Adrenal gland (tissue), 9 donors: ENCODE measurements at regions not wholly inside any gene's neighbourhood (a gene's known extent, or its start where the extent isn't known, plus 50 kb on each side); places are given as distances from the start of the nearest gene placed in this dataset.

Experiments
- DNase-seq, 7 donors: peaks; one replicate each; pipeline ENCODE4 v3.0.0-alpha.2; 2019 to 2020
- H3K27ac ChIP-seq, 5 donors: fragments of 200-600 bp; sonication (generic) in 4 of 5; 1 replicate in 3 of 5; 2 replicates in 2 of 5; pipeline versions ENCODE4 v1.5.1 to v1.8.0; 2016 to 2020; ENCODE audit warnings: mild to moderate bottlenecking in 1 of 5
- H3K27me3 ChIP-seq: fragments of 200-600 bp; 2 replicates; pipeline ENCODE4 v1.8.0; 2021
- H3K36me3 ChIP-seq, 2 donors: fragments of 200-600 bp; replicated peaks in 1 of 2; 1 replicate in 1 of 2; 2 replicates in 1 of 2; pipeline versions ENCODE4 v1.5.1 to v1.8.0; 2018 to 2022
- H3K4me1 ChIP-seq, 2 donors: fragments of 200-600 bp; replicated peaks in 1 of 2; 1 replicate in 1 of 2; 2 replicates in 1 of 2; pipeline versions ENCODE4 v1.5.1 to v1.8.0; 2018 to 2021
- H3K4me3 ChIP-seq, 4 donors: fragments of 200-600 bp; sonication (generic) in 3 of 4; one replicate each; pipeline ENCODE4 v1.5.1; 2016 to 2018
- H3K9me3 ChIP-seq, 3 donors: fragments of 200-600 bp; sonication (generic) in 1 of 3; replicated peaks in 1 of 3; 1 replicate in 2 of 3; 2 replicates in 1 of 3; pipeline versions ENCODE4 v1.5.1 to v1.8.0; 2016 to 2021
- CTCF ChIP-seq, 6 experiments: fragments of 450-650 bp in 4 of 6; fragments of 200-600 bp in 2 of 6; sonication (generic) in 1 of 6; IDR thresholded peaks; 1 replicate in 5 of 6; 2 replicates in 1 of 6; pipeline versions ENCODE4 v1.5.1 to v1.8.0; 2016 to 2021; ENCODE audit warnings: antibody characterized with exemption in 6 of 6, mild to moderate bottlenecking in 2 of 6, moderate library complexity in 1 of 6
- POLR2A ChIP-seq, 2 donors: fragments of 450-650 bp; IDR thresholded peaks; one replicate each; pipeline ENCODE4 v1.6.1; 2017; ENCODE audit warnings: antibody characterized with exemption in 2 of 2, mild to moderate bottlenecking in 2 of 2, moderate library complexity in 1 of 2
- WGBS, 4 donors: extraction: QIAGEN DNeasy Blood & Tissue Kit in 2 of 4; methylation state at CpG; one replicate each; pipeline versions ENCODE4 v1.1.5 to v1.1.7; 2013 to 2017; 5-methylcytosine and 5-hydroxymethylcytosine counted together
- intact Hi-C, 2 donors: fragments of 100-400 bp; cut with DNase I; formaldehyde crosslinking; loops; one replicate each; pipeline versions ENCODE4 v1.14.1 to v1.15.0; 2022 to 2023
- donor health status: healthy with polysubstance abuse.
- donor health status: Bipolar disorder and iron deficiency.
- donor health status: DM: yes; HTN: yes; CAD: no.
- donor health status: DM: no; HTN: no; CAD: no.
- donor health status: DM: no; HTN: no; CAD: no.

- H3K9me3 ChIP-seq = no peaks in the 10 kb centered on the region
- TF ChIP-seq POLR2A (IDR thresholded peaks at IDR 0.05) = no peak
- no peak for TF ChIP-seq CTCF (IDR thresholded peaks at IDR 0.05)
- intact Hi-C loops = no loop called here
- no peak overlapping the region for H3K27ac ChIP-seq
- no peak overlapping the region for H3K4me3 ChIP-seq
- 69 to 81% (median 70%) methylated on average over 4 of the region's 4 CpGs for WGBS, 4 donors
- no peaks in the 10 kb centered on the region for H3K36me3 ChIP-seq
- DNase-seq = no peak
- no peaks in the 10 kb centered on the region for H3K27me3 ChIP-seq
- H3K4me1 ChIP-seq = no peaks in the 10 kb centered on the region
Observed at GRCh38 chr16:63195336-63195735, 1159.1 kb upstream of the CDH8 start.

GRCh38 chr16:63192980-63193379, 1156.7 kb upstream of the CDH8 start:
- no peak overlapping the region for H3K27ac ChIP-seq
- no peaks in the 10 kb centered on the region for H3K9me3 ChIP-seq
- TF ChIP-seq POLR2A (IDR thresholded peaks at IDR 0.05) (no peak), CTCF (IDR thresholded peaks at IDR 0.05) (no peak)
- no peaks in the 10 kb centered on the region for H3K36me3 ChIP-seq
- no peak overlapping the region for H3K4me3 ChIP-seq
- intact Hi-C loops = no loop called here
- no peaks in the 10 kb centered on the region for H3K4me1 ChIP-seq
- no peaks in the 10 kb centered on the region for H3K27me3 ChIP-seq
- 76 to 92% (median 77%) methylated on average over 3 of the region's 3 CpGs for WGBS, 4 donors
- no peak for DNase-seq

GRCh38 chr16:63188086-63188771, 1152.0 kb upstream of the CDH8 start:
- Histone ChIP-seq H3K27ac (no peak overlapping the region), H3K9me3 (no peaks in the 10 kb centered on the region), H3K4me3 (no peak overlapping the region), H3K27me3 (no peaks in the 10 kb centered on the region), H3K36me3 (no peaks in the 10 kb centered on the region), H3K4me1 (no peaks in the 10 kb centered on the region)
- 69 to 84% (median 73%) methylated on average over 7 of the region's 7 CpGs for WGBS, 4 donors
- no peak for DNase-seq
- TF ChIP-seq CTCF (IDR thresholded peaks at IDR 0.05) = no peak
- TF ChIP-seq POLR2A (IDR thresholded peaks at IDR 0.05) = no peak
- intact Hi-C loops = no loop called here

- Histone ChIP-seq H3K27me3 (no peaks in the 10 kb centered on the region), H3K4me1 (no peaks in the 10 kb centered on the region), H3K4me3 (no peak overlapping the region), H3K36me3 (no peaks in the 10 kb centered on the region), H3K27ac (no peak overlapping the region), H3K9me3 (no peaks in the 10 kb centered on the region)
- TF ChIP-seq POLR2A (IDR thresholded peaks at IDR 0.05) (no peak), CTCF (IDR thresholded peaks at IDR 0.05) (no peak)
- WGBS, 4 donors = 39 to 72% (median 54%) methylated on average over 3 of the region's 3 CpGs
- no peak for DNase-seq
- intact Hi-C loops = no loop called here
Observed at GRCh38 chr16:63187638-63188037, 1151.4 kb upstream of the CDH8 start.
